Left colon (tissue), 2 donors: ENCODE measurements at regions not wholly inside any gene's neighbourhood (a gene's known extent, or its start where the extent isn't known, plus 50 kb on each side); places are given as distances from the start of the nearest gene placed in this dataset.
A peak's percentile ranks its signal among the peaks of the same experiment; 100 is the strongest.

Experiments used
- ATAC-seq: fragments of 200-7000 bp; cut with Tn5 transposase; one replicate; pipeline ENCODE4 v1.9.1; 2020; ENCODE audit warnings: mild to moderate bottlenecking, moderate library complexity
- DNase-seq, 2 donors: peaks; one replicate each; pipeline ENCODE4 v3.0.0-alpha.2; 2020
- intact Hi-C, 2 donors: fragments of 100-400 bp; cut with DNase I in 1 of 2; cut with micrococcal nuclease in 1 of 2; formaldehyde crosslinking; loops; one replicate each; pipeline versions ENCODE4 v1.11.2 to v1.14.0; 2022; cut with DNase I, micrococcal nuclease
- donor health status: DM: no; HTN: no; CAD: no.
- donor health status: DM: yes; HTN: yes; CAD: no.

DNA sequence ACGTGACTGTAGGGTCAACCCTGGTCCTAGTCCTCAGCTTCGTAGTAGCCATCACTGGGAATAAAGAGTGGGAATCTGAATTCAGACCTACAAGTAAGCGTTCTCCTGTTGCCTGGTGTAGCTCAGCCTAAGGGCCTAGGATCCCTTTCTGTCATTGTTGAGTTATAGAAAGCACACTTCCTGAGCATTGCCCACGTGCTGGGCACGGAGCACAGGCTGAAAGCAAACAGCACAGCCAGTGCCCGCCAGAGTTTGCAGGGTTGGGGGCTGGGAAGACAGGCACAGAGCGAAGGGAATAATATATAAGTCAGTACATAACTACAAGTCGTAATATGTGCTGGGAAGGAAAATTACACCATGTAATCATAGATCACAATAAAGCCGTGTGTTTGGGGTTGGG, 166.3 kb downstream of the TBXT start:
- ATAC-seq (no peak), DNase-seq (no peak)
- intact Hi-C loops: loop anchor here in 1 of 2 donors (10.0 kb wide), 1 partner anchor 117 kb away; no protein-coding TSS in a partner anchor

DNA sequence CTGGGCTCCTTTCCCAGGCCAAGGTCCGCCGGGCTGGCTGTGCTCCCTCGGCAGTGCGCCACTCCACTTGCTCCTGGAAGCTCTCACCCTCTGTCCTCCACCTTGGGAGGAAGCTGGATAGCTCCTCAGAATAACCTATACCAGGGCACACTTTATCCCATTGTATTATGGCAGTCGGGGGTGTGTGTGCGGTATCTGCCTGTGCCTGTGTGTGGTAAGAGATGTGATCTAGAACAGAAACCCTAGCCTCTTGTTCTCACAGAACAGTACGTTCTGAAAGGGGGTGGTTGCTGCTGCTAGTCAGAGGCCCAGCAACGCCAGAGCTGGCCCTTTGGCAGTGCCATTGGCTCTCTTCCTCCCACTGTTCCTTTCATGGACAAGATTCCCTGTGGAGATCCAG, 168.4 kb downstream of the TBXT start:
- intact Hi-C loops: no loop called here
- DNase-seq (no peak), ATAC-seq (no peak)

DNA sequence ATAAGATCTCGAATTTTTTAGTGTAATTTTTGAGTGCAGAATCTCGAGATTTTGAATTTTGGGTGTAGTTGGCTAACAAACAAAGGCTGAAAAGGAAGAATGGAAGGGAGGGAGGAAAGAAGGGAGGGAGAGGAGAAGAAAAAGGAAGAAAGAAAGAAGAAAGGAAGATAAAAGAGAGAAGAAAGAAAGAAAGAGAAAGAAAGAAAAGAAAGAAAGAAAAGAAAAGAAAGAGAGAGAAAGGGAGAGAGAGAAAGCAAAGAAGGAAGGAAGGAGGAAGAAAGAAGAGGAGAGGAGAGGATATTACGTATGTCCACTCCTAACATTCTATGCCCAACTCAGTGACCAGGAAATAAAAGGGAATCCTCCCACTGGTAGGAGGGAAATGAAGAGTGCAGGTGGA, 169.6 kb downstream of the TBXT start:
- intact Hi-C loops: no loop called here
- DNase-seq (no peak), ATAC-seq (no peak)

DNA sequence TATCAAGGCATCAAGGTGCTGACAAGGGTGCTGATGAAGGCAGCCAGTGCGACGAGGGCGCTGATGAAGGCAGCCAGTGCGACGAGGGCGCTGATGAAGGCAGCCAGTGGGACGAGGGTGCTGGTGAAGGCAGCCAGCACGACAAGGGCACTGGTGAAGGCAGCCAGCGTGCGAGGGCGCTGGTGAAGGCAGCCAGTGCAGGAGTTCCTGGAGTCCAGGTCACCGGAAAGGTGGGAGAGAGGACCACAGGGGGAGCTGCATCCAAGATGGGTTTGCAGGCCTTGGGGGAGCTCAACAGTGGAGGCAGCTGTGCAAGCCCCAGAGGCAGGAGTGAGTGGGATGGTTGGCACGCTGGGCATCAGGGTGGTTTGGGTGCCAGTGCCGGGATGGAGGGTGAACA, 176.3 kb downstream of the TBXT start:
- ATAC-seq (no peak), DNase-seq (no peak)
- intact Hi-C loops: no loop called here

DNA sequence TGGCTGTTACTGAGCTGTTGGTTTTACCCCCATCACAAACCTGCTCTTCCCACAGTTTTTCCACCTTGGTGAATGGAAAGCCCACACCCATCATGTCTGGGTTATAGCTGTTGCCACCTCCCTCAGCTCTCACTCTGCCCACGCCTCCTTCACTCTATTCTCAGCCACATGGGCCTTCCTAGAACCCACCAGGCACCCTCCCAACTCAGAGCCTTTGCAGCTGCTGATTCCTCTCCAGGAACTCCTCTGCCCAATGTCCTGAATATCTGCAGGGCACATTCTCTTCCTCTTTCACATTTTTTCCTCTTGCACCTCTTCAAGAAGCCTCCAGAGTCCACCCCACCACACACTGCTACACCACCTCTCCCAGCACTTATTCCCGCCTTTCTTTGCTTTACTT, 177.4 kb downstream of the TBXT start:
- ATAC-seq: no peak
- intact Hi-C loops: no loop called here
- DNase-seq: no peak

DNA sequence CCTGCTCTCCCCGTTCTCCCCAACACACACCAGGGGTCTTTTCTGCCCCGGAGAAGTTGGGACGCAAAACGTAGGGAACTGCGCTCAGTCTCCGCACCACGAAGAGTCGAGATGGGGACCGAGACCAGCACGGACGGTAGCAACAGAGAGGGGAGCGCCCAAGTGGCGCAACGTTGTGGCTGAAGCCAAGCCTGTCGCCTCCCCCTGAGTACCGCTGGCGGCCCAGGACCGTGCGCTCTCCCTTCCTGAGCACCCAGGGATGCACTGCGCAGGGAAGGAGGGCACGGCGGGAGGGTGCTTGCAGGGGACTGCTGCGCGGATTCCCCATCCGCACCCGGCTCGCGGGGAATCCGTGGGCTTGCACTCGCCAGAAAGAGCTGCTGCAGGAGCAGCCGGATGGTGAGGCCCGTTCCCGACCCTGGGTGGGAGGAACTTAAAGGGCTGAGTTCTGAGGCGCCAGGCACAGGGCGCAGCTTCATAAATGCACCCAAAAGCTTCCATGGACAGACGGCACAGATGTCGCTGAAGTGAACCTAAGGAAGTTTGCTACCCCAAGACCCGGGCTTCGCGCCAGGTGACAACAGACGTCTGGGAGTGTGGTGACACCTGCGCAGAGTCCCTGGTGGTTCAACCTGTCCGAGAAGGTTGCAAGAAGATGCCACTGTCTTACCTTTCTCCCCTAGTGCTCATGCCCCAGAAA, 178.7 kb downstream of the TBXT start:
- intact Hi-C loops: no loop called here
- no peak for DNase-seq
- ATAC-seq: no peak

DNA sequence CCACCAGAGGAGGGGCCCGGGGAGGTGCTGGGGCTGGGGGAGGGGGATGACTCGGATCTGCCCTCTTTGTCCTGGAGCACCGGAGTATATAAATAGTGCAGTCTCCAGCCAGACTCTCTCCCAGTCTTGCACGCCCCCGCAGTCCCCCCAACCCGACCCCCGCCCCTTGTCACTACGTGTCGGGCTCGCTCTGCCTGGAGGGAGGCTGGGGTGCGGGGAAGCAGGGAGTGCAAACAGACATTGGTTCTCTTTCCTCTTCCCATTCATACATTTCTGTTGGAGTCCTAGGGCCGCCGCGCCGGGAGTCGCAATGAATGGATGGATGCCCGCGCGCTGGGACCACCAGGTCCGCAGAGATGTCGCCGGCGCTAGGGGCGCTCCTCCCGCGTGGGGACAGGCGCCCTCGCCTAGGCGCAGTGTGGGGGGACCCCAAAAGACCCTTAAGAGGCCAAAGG, 179.3 kb downstream of the TBXT start:
- ATAC-seq (no peak), DNase-seq (no peak)
- intact Hi-C loops: no loop called here

DNA sequence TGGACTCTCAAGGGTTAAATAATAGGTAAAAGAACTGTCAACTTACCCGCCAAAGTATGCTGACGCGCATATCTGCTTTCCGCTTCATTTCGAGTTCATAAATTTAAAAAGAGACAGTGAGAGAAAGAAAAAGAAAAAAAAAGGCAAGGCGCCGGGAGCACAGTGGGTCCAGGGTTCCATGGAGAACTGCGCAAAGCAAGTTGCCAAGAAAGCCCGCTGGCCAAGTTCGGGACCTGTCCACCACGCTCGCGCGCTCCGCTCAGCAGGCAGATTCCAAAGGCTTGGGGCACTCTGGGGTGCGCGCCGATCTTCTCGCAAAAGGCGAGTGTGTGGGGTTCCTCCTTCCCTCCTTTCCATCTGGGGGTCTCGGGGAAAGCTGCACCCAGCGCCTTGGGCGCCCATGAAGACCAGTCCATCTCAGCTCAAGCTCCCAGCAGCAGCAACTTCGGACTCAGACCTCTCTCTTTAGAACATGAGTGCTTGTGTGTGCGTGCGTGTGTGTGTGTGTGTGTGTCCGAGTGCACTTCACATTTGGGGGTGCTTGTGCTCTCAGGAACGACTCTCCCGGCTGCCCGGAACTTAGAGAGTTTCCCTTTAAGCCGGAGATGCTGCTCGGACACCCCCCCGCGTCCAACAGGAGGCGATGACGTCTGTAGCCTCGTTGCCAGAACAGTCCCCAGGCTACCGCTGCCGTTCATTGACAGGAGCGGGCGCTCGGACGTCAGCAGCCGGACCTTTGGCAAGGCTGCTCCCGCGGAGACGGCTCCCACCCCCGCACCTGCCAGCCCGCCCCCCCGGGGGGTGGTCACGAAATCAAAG, 180.0 kb downstream of the TBXT start:
- DNase-seq (peak; percentile 56 to 80), ATAC-seq (peak; percentile 32)
- intact Hi-C loops: no loop called here

DNA sequence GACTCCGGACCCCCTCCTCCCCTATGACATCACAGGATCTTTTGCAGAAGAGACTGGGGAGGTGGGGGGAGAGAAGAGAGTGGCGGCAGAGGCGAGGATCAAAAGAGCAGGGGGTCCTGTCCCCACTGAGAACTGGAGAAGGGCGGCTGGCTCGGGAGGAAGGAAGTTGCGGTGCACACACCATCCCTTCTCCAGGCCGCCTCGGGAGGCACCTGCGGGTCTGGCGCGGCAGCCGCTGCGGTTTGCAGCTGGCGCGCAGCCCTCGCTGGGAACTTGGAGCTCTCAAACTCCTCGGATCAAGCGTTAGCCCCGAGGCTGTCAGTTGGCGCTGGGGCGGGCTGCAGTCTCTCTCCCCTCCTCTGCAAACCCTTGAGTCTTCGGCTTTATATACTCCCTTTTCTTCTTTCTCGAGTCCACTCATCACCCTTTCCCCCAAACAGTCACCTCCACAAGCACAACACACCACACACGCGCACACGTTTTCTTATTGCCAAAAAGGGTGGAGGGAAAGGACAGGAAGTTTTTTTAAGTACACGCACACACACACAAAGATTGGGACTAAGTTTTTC, 180.7 kb downstream of the TBXT start:
- ATAC-seq: no peak
- intact Hi-C loops: no loop called here
- DNase-seq: no peak

DNA sequence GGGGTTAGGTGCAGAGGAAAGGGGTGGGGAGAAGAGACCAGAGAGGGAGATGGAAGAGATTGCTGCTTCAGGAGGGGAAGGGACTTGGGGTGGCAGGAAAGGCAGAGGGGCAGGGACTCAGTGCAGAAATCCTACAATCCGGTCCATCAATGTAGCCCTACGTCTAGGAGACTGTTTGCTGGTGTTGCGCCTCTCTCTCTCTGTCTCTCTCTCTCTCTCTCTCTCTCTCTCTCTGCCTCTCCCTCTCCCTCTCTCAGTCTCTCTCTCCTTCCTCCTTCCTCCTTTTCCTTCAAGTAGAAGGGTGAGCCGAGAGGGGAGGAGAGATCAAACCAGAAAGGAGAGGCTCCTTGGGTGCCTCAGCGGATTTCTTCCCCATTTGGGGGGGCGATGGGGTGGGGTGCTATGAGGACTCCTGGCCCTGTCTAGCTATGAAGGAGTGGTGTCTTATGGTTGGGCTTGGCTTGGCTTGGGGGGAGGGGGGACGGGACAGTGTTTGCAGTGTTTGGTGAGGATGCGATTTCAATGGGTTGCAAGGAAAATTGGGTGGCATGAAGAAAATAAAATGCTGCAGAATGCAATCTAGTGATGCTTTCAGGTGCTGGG, 181.2 kb downstream of the TBXT start:
- no peak for DNase-seq
- intact Hi-C loops: no loop called here
- no peak for ATAC-seq

DNA sequence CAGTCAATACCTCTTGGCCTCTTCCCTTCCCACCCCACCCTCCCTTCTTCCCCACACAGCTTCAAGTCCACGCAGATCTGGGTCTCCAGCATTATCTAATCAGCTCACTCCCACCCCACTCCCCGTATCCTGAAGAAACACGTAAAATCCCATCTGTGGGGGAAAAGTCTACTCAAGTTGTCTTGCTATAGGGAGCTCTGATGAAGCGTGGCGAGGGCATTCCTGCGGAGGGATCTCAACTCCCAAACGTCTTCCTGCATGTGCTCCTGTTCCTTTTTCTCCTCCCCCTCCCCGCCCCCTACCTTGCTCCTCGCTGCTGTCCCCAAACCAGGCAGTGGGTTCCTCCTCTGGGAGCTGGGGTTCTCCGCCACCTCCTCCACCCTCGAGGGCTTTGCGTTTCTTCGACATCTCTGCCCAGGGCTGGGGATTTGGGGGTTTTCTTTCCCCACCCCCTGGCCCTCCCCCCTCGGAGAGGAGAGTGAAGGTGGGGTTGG, 181.8 kb downstream of the TBXT start:
- DNase-seq: no peak
- no peak for ATAC-seq
- intact Hi-C loops: no loop called here

DNA sequence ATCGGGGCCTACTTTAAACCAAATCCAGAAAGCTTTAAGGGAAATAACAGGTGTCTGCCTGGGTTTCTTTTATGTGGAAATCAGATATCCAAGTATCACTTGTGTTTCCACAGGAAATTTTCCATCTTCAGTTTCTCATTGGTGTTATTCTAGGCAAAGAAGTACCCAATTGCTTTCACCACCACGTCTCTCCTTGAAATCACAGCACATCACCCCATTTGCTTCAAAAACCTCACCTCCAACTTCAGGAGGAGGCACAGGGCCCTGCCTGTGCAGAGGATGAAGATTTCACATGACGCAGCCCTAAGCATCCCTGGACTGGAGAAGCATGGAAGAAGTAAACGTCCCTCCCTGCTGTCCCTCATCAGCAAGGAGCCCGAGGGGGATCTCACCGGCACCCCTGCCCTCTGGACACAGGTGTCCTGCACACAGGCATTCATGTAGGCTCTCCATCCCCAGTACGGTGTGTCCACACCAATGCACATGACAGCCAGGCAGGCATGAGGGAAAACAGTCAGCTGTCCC, 182.3 kb downstream of the TBXT start:
- no peak for ATAC-seq

DNA sequence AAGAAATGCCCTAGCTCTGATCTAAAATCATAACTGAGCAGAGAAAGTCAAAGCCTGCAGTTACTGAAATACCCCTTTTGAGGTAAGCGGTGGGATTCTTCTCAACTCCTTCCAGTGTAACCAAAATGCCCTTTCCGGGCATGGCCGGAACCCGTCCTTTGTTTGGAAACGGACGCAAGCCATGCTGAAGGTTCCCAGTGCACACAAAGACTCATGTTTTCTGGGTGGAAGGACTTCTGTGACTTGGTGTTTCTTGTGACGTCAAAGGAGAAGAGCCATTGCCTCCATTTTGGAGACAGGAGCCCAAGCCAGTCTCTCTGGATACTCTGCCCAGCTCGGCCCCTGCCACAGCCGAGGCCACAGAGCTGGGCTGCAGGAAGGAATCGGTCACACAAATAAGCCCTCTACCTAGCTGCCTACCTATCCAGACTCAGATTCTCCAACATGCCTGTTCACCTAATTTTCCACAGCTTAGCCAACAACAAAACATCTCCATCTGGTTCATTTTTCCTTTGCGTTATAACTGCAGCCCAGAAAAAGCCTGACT, 182.8 kb downstream of the TBXT start:
- intact Hi-C loops: no loop called here
- ATAC-seq (no peak), DNase-seq (no peak)

More for the DNA sequence above, 182.3 kb downstream of the TBXT start:
- no peak for DNase-seq
- intact Hi-C loops: no loop called here

DNA sequence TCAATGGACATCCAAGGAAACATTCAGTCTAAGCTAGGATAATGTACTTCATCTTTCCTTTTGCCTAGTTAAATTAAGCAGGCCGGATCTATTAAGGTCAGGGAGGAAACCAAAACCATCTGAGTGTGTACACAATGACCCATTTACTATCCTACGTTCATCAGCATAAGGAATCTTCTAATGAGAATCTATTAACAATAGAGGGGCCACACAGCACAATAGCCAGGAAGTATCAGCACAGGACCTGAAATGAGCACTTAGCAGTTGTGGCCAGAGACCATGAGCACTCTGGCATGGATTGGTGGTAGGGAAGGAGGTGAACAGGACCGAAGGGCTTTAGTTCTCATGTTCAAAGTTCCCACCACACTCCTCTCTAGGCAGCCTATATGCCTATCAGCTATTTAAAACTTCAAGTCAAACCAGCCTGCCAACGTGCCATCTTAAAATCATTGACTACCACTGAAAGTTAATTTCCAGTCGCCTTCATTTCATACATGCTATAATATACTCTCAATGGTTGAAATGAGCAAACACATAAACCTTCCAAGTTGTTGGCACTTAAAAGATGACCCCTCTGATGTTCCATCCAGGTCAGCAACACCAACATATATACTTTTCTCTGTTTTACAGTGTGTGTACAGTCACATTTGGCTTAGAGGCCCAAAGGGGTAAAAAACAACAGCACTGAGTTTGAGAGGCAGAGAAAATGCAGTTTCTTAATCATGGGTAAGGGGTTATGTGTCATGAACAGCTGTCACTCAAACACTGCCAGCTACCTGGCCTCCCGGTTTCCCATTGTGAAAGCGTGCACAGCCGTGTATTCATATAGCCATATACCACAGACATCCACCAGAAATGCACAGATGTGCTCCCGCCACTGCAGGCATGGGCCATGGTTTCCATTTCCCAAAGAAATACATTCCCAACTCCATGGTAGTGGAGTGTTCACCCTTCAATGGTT, 184.3 kb downstream of the TBXT start:
- ATAC-seq: no peak
- intact Hi-C loops: no loop called here
- DNase-seq: no peak

DNA sequence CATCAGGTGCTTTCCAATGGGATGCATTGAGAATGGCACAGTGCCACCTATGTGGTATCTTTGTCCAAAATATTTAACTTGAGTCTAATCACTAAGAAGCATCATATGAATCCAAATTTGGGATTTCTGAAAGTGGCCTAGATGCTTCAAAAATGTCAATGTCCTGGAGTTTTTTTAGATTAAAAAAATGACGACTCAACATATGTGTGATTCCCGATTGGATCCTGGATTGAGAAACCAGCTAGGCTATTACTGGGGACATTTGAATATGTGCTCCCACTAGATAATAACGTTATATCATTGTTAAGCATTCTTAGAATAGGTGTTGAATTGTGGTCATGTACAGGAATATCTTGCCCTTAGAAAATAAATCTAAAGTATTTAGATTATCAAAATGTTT, 189.2 kb downstream of the TBXT start:
- ATAC-seq (no peak), DNase-seq (no peak)
- intact Hi-C loops: no loop called here

DNA sequence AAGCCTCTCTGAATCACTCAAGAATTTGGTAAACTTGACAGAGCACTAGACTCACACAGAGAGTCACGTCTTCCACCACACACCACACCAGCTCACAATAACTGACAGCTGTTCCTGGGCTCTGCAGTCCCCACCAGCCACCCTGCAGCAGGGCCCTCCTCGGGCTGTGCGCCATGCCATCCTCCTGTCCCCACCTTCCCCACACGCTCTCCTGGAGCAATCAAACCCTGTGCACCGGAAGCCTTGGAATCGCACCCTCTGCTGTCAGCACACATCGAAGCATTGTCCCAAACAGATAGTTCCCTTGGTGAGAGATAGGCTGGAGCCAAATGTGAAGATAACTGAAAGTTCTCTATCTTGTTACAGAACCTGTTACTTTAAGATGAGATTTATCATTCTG, 191.0 kb downstream of the TBXT start:
- no peak for ATAC-seq

DNA sequence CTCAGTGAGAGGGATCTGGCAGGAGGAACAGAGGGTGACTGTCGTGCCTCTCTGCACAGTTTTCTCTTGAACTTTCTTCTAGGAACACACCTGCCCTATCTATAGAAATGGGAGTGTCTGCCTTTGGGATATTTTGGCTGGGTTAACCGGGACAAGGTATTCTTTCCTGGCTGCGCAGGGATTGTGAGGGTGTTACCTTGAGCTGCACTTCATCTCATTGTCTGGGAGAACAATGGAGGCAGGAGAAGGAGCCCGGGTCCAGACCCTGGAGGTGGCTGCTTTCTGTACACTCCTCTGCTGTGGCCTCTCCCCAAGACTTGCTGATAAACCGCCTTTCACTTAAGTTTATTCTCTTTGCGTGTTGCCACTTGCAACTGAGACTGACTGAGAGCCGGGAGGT, 192.8 kb downstream of the TBXT start:
- intact Hi-C loops: no loop called here
- ATAC-seq (no peak), DNase-seq (no peak)

More for the DNA sequence above, 191.0 kb downstream of the TBXT start:
- intact Hi-C loops: no loop called here
- no peak for DNase-seq

DNA sequence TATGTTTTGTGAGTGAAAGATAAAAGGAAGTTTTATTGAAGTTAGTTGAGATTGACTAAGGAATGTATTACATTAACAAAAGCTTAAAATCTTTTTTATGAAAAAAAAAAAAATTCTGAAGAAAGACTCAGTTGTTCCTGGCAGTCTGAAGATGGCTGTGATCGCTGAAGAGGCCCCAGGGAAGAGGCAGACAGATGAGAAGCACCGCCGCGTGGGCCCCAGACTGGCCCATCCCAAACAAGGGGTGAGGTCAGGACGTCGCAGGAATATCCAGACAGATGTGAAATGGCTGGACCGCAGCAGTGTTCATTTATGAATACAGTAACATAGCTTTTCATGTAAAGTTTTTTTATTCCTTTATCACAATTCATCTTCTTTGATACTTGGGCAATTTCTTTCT, 194.2 kb downstream of the TBXT start:
- ATAC-seq: no peak
- DNase-seq: no peak
- intact Hi-C loops: no loop called here
